ENCODE measurements at regions not wholly inside any gene's neighbourhood (a gene's known extent, or its start where the extent isn't known, plus 50 kb on each side); places are given as distances from the start of the nearest gene placed in this dataset.

GRCh38 chr5:113804264-113804663 lies 290.8 kb downstream of the YTHDC2 start:
- DNase-seq (ENCODE audit: low read depth), result no peak

GRCh38 chr5:113804943-113805342 lies 291.4 kb downstream of the YTHDC2 start:
- no peak for DNase-seq (ENCODE audit: low read depth)

GRCh38 chr5:113806250-113806649 lies 292.8 kb downstream of the YTHDC2 start:
- peak; percentile 3 for DNase-seq (ENCODE audit: low read depth)

GRCh38 chr5:113806904-113807303 lies 293.4 kb downstream of the YTHDC2 start:
- DNase-seq (ENCODE audit: low read depth), result no peak

- DNase-seq (ENCODE audit: low read depth), result peak; percentile 26
Measured at GRCh38 chr5:113807427-113807991, 294.0 kb downstream of the YTHDC2 start.

GRCh38 chr5:113808956-113809355 lies 295.5 kb downstream of the YTHDC2 start:
- DNase-seq (ENCODE audit: low read depth), result no peak

GRCh38 chr5:113809626-113810025 lies 296.1 kb downstream of the YTHDC2 start:
- no peak for DNase-seq (ENCODE audit: low read depth)

GRCh38 chr5:113813466-113813865 lies 300.0 kb downstream of the YTHDC2 start:
- no peak for DNase-seq (ENCODE audit: low read depth)

- no peak for DNase-seq (ENCODE audit: low read depth)
Measured at GRCh38 chr5:113817683-113818082, 304.2 kb downstream of the YTHDC2 start.

- no peak for DNase-seq (ENCODE audit: low read depth)
Measured at GRCh38 chr5:113823696-113824095, 310.2 kb downstream of the YTHDC2 start.

- no peak for DNase-seq (ENCODE audit: low read depth)
Measured at GRCh38 chr5:113824307-113824706, 310.8 kb downstream of the YTHDC2 start.

- DNase-seq (ENCODE audit: low read depth), result no peak
Measured at GRCh38 chr5:113825176-113825575, 311.7 kb downstream of the YTHDC2 start.

GRCh38 chr5:113846941-113847340 lies 333.4 kb downstream of the YTHDC2 start:
- DNase-seq (ENCODE audit: low read depth), result no peak

- DNase-seq (ENCODE audit: low read depth), result no peak
Measured at GRCh38 chr5:113864437-113864836, 350.9 kb downstream of the YTHDC2 start.

GRCh38 chr5:113866763-113867162 lies 353.3 kb downstream of the YTHDC2 start:
- DNase-seq (ENCODE audit: low read depth), result no peak

- no peak for DNase-seq (ENCODE audit: low read depth)
Measured at GRCh38 chr5:113869611-113870010, 356.1 kb downstream of the YTHDC2 start.

- no peak for DNase-seq (ENCODE audit: low read depth)
Measured at GRCh38 chr5:113871972-113872371, 358.5 kb downstream of the YTHDC2 start.

GRCh38 chr5:113875096-113875495 lies 361.6 kb downstream of the YTHDC2 start:
- no peak for DNase-seq (ENCODE audit: low read depth)

GRCh38 chr5:113891491-113891890 lies 378.0 kb downstream of the YTHDC2 start:
- no peak for DNase-seq (ENCODE audit: low read depth)

GRCh38 chr5:113896789-113897188 lies 383.3 kb downstream of the YTHDC2 start:
- no peak for DNase-seq (ENCODE audit: low read depth)

GRCh38 chr5:113897748-113898147 lies 384.3 kb downstream of the YTHDC2 start:
- DNase-seq (ENCODE audit: low read depth), result no peak

- no peak for DNase-seq (ENCODE audit: low read depth)
Measured at GRCh38 chr5:113900141-113900540, 386.6 kb downstream of the YTHDC2 start.

- no peak for DNase-seq (ENCODE audit: low read depth)
Measured at GRCh38 chr5:113900816-113901215, 387.3 kb downstream of the YTHDC2 start.

GRCh38 chr5:113901718-113902117 lies 388.2 kb downstream of the YTHDC2 start:
- no peak for DNase-seq (ENCODE audit: low read depth)
